GM21737 (cell line): ENCODE measurements at regions not wholly inside any gene's neighbourhood (a gene's known extent, or its start where the extent isn't known, plus 50 kb on each side); places are given as distances from the start of the nearest gene placed in this dataset.
"Not testable (repeated sequence)": the region's sequence is repeated elsewhere in the genome, so short reads cannot be mapped to it uniquely, and the experiment has no call there.

ENCODE experiments used
- ATAC-seq: cut with Tn5 transposase; IDR thresholded peaks from one replicate; pipeline ENCODE4 v1.9.1; 2021; ENCODE audit warnings: mild to moderate bottlenecking, moderate library complexity; ENCODE audit not compliant: unreplicated experiment

DNA sequence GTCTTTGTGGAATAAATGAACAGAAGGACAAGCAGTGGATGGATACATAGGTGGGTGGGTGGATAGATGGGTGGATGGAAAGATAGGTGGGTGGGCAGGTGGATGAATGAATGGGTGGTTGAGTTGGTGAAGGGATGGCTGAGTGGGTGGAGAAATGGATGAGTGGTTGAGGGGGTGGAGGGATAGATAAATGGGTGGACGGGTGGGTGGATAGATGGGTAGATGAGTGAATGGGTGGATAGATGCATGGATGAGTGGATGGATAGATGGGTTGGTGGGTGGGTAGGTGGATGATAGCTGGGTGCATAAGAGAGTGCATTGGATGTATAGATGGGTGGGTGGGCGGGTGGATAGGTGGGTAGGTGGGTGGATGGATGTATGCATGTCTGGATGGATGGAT lies 63.5 kb downstream of the UNC93B1 start:
- ATAC-seq: not testable (repeated sequence)

GRCh38 chr11:67938964-67939363 lies 64.9 kb downstream of the UNC93B1 start:
- not testable (repeated sequence) for ATAC-seq

GRCh38 chr11:67938371-67938770 lies 65.5 kb downstream of the UNC93B1 start:
- ATAC-seq: not testable (repeated sequence)

GRCh38 chr11:67923565-67923964 lies 80.3 kb downstream of the UNC93B1 start:
- not testable (repeated sequence) for ATAC-seq

GRCh38 chr11:67920546-67920945 lies 83.4 kb downstream of the UNC93B1 start:
- ATAC-seq: not testable (repeated sequence)

DNA sequence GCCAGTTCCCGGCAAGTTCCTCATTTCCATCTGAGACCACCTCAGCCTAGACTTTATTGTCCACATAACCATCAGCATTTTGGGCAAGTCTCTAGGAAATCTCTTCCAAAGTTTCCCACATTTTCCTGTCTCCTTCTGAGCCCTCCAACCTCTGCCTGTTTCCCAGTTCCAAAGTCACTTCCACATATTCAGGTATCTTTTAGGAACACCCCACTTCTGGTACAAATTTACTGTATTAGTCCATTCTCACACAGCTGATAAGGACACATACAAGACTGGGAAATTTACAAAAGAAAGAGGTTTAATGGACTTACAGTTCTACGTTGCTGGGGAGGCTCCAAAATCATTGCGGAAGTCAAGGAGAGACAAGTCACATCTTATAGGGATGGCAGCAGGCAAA lies 91.7 kb downstream of the UNC93B1 start:
- not testable (repeated sequence) for ATAC-seq

GRCh38 chr11:67911211-67911610 lies 92.7 kb downstream of the UNC93B1 start:
- not testable (repeated sequence) for ATAC-seq

DNA sequence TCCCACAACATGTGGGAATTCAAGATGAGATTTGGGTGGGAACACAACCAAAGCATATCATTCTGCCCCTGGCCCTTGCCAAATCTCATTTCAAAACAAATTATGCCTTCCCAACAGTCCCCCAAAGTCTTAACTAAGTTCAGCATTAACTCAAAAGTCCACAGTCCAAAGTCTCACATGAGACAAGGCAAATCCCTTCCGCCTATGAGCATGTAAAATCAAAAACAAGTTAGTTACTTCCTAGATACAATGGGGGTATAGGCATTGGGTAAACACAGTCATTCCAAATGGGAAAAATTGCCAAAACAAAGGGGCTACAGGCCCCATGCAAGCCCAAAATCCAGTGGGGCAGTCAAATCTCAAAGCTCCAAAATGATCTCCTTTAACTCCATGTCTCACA lies 93.1 kb downstream of the UNC93B1 start:
- not testable (repeated sequence) for ATAC-seq

- not testable (repeated sequence) for ATAC-seq
These were observed 96.9 kb downstream of the UNC93B1 start for GRCh38 chr11:67906969-67907368.

GRCh38 chr11:67899462-67899861 lies 104.4 kb downstream of the UNC93B1 start:
- not testable (repeated sequence) for ATAC-seq

GRCh38 chr11:67893487-67893886 lies 110.4 kb downstream of the UNC93B1 start:
- not testable (repeated sequence) for ATAC-seq

DNA sequence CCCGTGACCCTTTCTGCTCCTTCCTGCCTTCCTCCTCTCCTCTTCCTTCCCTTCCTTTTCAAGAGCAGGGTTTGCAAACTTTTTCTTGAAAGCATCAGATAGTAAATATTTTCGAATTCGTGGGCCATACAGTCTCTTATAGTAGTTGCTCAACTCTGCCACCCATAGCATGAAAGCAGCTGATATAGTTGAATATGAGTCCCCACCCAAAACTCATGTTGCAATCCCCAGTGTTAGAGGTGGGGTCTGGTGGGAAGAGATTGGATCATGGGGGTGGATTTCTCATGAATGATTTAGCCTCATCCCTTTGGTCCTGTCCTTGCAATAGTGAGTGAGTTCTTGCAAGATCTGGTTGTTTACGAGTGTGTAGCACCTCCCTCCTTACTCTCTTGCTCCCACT lies 114.3 kb downstream of the UNC93B1 start:
- ATAC-seq: not testable (repeated sequence)

GRCh38 chr11:67888056-67888455 lies 115.8 kb downstream of the UNC93B1 start:
- ATAC-seq: not testable (repeated sequence)

- not testable (repeated sequence) for ATAC-seq
These were observed 117.2 kb downstream of the UNC93B1 start for GRCh38 chr11:67886672-67887071.

- ATAC-seq: not testable (repeated sequence)
These were observed 117.7 kb downstream of the UNC93B1 start for GRCh38 chr11:67886207-67886606.

DNA sequence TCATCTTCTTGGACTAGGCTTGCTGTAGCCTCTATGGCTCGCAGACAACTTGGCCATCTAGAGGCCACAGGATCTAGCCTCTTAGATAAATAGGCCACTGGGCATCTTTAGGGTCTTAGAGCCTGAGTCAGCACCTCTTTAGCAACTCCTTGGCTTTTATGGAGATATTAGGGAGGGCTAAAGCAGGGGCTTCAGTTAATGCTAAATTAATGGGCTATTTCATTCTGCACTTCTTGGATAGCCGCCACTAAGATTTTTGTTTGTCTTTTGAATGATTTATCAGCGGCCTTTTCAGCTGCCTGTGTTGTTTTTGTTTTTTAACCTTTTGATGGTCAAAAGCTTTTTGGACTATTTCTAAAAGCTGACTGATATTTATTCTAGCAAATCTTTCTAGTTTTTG lies 118.3 kb downstream of the UNC93B1 start:
- ATAC-seq: not testable (repeated sequence)

DNA sequence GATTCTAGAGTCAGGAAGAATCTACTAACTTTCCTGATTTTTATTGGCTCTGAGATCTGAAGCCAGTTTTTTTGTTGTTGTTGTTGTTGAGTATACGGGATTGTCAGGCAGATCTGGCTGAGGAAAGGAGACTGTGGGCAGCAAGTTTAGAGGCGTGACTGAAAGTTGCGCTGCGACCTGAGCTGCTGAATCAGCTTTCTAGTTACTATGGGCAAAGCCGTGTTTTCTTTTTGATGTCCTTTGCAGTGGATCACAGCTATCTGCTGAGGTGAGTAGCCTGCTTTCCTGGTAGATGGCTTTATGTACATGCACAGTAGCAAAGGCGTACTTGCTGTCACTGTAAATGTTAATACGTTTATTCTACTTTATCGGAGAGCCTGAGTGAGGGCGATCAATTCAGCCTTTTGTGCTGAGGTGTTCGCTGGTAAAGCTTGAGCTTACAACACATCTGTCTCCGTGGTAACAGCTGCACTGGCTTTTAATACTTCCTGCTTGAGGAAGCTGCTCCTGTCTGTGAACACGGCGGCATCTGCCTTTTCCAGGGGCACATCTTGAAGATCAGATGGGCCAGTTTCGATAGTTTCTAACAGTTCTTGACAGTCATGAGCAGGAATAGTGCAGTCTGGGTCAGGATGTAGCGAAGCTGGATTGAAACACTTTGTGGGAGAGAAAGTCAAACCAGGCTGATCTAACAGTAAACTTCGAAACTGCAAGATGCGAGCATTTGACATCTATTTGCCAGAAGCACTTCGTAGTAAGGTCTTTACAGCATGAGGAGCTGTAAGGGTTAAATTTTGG lies 118.9 kb downstream of the UNC93B1 start:
- not testable (repeated sequence) for ATAC-seq

- ATAC-seq: not testable (repeated sequence)
These were observed 119.7 kb downstream of the UNC93B1 start for GRCh38 chr11:67884073-67884757.

DNA sequence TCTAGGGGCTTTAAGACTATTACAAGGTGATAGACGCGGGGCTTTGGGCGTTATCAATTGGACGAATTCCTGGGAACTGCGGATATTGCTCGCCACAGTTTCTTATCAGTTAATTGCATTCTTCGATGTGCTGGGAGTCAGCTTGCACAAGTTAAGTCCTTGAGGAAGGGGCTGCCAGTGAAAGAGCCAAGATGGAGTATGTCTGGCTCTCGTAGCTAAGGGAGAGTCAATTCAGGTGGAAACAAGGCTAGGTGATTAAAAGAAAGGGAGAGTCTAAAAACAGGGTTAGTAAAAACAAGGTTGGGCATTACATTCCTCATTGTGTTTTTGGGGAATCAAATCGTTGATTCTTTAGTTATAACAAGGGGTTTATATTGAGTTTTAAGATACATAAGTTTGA lies 121.6 kb downstream of the UNC93B1 start:
- ATAC-seq: not testable (repeated sequence)

DNA sequence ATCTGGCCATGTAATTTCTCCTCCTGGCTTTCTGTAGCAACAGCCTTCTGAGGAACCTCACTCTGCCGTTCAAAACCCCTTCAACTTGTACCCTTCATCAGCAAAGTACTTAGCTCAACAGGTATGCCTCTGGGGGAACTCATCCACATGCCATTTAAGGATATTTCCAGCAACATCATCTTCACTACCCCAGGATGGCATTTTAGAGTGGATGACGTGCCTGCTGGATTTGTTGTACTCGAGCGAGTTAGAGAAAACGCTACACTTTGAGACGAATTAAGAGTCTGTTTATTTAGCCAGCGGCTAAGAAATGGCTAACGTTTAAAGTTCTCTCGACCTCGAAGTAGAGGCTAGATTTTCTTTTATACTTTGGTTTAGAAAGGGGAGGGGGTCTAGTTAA lies 122.1 kb downstream of the UNC93B1 start:
- ATAC-seq: not testable (repeated sequence)

DNA sequence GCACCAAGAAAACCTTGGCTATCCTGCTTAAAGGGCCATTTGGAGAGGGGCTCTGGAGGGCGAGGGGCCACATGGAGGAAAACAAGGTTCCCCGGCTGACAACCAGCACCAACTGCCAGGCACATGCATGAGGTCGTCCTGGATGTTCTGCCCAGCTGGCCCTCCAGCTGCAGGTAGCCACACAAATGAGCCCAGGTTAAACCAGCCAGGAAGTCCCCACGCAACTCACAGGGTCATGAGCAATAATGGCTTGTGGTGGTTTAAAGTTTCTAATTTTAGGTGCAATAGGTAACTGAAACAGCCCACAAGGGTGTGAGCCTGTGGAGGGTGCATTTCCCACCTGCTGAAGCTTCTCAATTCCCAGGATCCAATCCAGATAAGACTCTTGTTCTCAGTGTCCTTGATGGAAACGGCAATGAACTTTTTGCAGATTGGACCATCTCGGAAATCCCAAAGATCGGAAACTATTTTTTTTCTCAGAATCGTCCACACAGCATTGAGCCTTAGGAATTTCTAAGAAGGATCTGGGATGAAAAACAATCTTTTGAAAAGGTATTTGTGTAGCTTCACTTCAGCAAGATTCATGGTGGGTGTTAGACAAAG lies 123.2 kb downstream of the UNC93B1 start:
- ATAC-seq: not testable (repeated sequence)

DNA sequence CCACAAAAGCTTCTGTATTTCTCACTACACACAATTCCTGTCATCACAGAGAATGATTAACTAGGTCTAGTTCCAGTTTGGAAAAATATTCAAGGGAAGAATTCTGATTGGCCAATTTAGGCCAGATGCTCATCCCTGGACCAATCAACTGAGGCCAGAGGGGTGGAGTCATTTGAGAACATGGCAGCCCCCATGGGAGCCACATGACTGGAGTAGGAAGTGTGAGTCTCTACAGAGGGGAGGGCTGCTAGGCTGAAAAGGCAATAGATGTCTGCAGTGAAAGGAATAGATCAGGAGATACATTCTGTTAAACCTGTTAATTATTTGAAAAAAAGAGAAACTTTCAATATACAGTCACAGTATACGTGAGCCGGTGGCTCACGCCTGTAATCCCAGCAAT lies 125.2 kb downstream of the UNC93B1 start:
- not testable (repeated sequence) for ATAC-seq
